BE2C (cell line): ENCODE measurements at regions not wholly inside any gene's neighbourhood (a gene's known extent, or its start where the extent isn't known, plus 50 kb on each side); places are given as distances from the start of the nearest gene placed in this dataset.

Experiments
- DNase-seq: peaks from one replicate; pipeline ENCODE4 v3.0.0-alpha.2; 2020
- H3K27me3 ChIP-seq: fragments of 250-450 bp; sonication (Bioruptor Pico); 2 replicates; pipeline ENCODE4 v1.5.1; 2020; ENCODE audit warnings: mild to moderate bottlenecking
- H3K36me3 ChIP-seq: fragments of 250-450 bp; sonication (Bioruptor Pico); 2 replicates; pipeline ENCODE4 v1.5.1; 2020; ENCODE audit warnings: mild to moderate bottlenecking
- H3K4me1 ChIP-seq: fragments of 250-450 bp; sonication (Bioruptor Pico); 2 replicates; pipeline ENCODE4 v1.5.1; 2020
- H3K4me3 ChIP-seq: 2 replicates; pipeline ENCODE4 v1.5.1; 2011; ENCODE audit warnings: low read depth, low read length
- H3K9me3 ChIP-seq: fragments of 250-450 bp; sonication (Bioruptor Pico); 2 replicates; pipeline ENCODE4 v1.5.1; 2020
- TF ChIP-seq, protein P1 (sequence below): IDR thresholded peaks from 2 replicates; pipeline ENCODE4 v1.5.1; 2012; ENCODE audit warnings: mild to moderate bottlenecking, low read depth, low read length

DNA sequence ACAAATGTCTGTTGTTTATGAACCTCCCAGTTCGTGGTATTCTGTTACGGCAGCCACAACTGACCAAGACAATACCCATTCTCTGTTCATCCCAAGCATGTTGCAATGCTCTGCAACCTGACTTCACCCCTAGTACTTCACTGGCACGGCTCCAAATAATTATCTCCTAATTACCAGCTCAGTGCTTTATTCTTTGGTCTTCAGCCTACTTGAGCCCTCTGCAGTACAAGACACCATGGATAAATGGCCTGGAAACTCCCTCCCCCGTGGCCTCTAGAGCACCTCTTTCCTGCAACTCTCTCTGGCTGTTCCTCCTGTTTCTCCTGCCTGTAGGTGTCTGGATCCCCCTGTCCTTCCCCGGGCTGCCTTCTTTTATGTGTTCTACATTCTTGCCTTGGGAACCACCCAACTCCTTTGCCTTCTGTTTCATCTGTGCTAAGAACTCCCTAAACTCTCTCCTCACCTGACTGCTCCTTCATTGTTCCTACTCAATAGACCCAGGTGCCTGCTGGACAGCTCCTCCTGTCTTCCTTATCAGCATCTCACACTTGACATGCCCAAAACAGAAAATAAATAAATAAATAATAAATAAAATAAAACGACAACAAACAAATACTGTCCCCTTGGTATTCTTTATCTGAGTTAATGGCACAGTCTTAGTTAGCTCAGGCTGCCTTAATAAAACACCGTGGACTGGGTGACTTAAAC is 200.4 kb upstream of the IPO5 start:
- no peak for DNase-seq
- no peaks in the 10 kb centered on the region for H3K27me3 ChIP-seq
- TF ChIP-seq, protein P1, sequence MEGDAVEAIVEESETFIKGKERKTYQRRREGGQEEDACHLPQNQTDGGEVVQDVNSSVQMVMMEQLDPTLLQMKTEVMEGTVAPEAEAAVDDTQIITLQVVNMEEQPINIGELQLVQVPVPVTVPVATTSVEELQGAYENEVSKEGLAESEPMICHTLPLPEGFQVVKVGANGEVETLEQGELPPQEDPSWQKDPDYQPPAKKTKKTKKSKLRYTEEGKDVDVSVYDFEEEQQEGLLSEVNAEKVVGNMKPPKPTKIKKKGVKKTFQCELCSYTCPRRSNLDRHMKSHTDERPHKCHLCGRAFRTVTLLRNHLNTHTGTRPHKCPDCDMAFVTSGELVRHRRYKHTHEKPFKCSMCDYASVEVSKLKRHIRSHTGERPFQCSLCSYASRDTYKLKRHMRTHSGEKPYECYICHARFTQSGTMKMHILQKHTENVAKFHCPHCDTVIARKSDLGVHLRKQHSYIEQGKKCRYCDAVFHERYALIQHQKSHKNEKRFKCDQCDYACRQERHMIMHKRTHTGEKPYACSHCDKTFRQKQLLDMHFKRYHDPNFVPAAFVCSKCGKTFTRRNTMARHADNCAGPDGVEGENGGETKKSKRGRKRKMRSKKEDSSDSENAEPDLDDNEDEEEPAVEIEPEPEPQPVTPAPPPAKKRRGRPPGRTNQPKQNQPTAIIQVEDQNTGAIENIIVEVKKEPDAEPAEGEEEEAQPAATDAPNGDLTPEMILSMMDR = no peak

DNA sequence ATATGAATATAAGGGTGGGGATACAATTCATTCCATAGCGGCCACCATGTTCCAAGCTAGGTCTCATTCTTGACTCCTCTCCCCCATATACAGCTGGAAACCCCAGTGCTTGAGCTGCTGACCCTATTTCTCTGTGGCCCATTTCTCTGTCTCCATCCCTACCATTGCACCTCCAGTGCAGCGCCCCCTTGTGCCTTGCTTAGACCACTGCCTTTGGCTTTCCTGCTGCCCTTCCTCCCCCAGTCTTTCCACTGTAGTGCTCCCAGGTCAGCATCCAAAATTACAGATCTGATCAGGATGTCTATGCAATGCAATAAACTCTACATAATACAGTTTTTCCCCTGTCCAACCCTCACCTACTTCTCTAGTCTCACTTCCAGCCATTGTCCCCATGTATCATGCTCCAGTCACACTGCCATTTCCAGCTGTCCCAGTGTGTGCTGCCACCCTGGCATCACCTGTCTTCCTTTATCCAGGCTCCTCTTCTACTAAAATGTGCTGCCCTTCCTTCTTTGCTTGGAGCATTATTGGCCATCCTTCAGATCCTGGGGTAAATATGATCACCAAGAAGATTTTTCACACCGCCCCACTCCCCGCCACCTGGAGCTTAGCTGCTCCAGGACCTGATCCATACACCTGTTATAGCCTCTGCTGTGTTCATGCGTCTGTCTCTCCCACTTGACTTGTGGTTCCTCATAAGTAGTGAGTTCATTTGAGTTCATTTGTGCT is 199.4 kb upstream of the IPO5 start:
- DNase-seq = no peak
- TF ChIP-seq, protein P1 = peak; percentile 41

More for the DNA sequence above, 200.4 kb upstream of the IPO5 start:
- Histone ChIP-seq H3K36me3 (no peaks in the 10 kb centered on the region), H3K4me1 (no peaks in the 10 kb centered on the region), H3K9me3 (no peaks in the 10 kb centered on the region), H3K4me3 (no peak overlapping the region)

DNA sequence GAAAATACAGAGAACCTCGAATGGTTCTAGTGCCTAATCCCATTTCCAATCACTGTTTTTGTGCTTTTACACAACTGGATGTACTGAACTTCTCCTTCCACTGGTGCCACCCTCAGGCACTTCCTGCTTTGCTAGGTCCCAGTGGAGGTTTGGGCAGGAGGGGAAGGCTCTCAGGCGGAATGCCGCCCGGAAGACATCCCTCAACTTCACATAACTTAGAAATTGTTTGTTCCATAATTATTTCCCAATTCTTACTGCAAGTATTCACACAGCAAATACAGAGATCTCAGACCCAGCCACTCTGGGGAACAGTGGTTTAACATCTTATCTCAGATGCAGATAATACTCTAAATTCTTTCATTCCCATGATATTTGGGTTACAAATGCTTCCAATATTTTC is 195.7 kb upstream of the IPO5 start:
- TF ChIP-seq, protein P1 = no peak
- H3K9me3 ChIP-seq = no peaks in the 10 kb centered on the region
- no peaks in the 10 kb centered on the region for H3K4me1 ChIP-seq
- peaks cover 7% of the 10 kb centered on the region for H3K27me3 ChIP-seq
- DNase-seq = no peak
- no peak overlapping the region for H3K4me3 ChIP-seq
- no peaks in the 10 kb centered on the region for H3K36me3 ChIP-seq

More for the DNA sequence above, 199.4 kb upstream of the IPO5 start:
- Histone ChIP-seq H3K9me3 (no peaks in the 10 kb centered on the region), H3K4me1 (no peaks in the 10 kb centered on the region), H3K27me3 (no peaks in the 10 kb centered on the region), H3K36me3 (no peaks in the 10 kb centered on the region), H3K4me3 (no peak overlapping the region)

DNA sequence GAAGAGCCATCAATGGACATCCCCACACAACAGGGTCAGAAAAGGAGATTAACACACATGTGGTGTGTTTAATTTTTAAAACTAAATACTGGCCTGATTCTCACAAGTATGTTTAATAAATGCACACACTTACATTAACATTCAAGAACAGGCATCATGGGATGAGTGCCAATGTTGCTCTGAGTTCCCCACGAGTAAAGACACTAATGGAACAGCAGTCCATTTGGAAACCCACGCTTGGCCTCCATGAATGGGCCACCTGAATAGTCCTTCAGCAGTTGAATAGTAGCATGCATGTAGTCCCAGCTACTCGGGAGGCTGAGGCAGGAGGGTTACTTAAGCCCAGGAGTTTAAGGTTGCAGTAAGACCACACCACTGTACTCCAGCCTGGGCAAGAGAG is 195.2 kb upstream of the IPO5 start:
- TF ChIP-seq, protein P1 = no peak

DNA sequence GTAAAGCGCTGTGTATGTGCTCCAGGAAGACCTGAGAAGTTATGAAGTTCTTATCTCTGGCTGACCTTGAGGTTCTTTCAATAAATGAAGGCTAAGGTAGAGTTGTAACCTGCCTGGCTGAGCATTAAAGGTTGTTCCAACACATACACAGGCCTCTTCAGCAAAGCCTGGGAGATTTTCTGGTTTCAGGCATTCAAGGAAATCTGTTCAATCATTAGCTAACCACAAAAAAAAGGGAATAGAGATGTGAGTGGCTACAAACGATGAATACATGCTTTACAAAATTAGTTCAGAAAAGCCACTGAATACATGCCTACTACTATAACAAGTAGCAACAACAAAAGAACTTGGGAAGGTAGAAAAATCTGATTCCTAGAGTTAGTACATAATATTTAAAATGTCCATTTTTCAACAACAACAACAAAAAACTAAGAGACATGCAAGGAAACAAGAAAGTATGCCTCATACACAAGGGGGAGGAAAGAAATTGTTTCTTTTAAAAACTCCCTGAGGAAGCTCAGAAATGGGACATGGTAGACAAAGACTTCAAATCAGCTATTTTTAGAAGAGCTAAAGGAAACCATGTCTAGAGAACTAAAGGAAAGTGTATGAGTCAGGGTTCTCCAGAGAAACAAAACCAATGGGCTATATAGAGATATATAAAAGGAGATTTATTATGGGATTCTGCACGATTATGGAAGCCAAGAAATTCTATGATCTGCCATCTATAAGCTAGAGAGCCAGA is 191.5 kb upstream of the IPO5 start:
- TF ChIP-seq, protein P1 = no peak
- Histone ChIP-seq H3K27me3 (peaks cover 11% of the 10 kb centered on the region), H3K4me1 (no peaks in the 10 kb centered on the region), H3K36me3 (no peaks in the 10 kb centered on the region), H3K4me3 (no peak overlapping the region), H3K9me3 (no peaks in the 10 kb centered on the region)
- DNase-seq = no peak

More for the DNA sequence above, 195.2 kb upstream of the IPO5 start:
- Histone ChIP-seq H3K9me3 (no peaks in the 10 kb centered on the region), H3K36me3 (no peaks in the 10 kb centered on the region), H3K4me3 (no peak overlapping the region), H3K27me3 (peaks cover 7% of the 10 kb centered on the region), H3K4me1 (no peaks in the 10 kb centered on the region)
- DNase-seq = no peak
